Peyer's patch (tissue), 4 donors: ENCODE measurements at regions not wholly inside any gene's neighbourhood (a gene's known extent, or its start where the extent isn't known, plus 50 kb on each side); places are given as distances from the start of the nearest gene placed in this dataset.

ENCODE experiments used
- CTCF ChIP-seq, 6 experiments: fragments of 450-650 bp in 4 of 6; fragments of 200-600 bp in 2 of 6; sonication (generic) in 1 of 6; IDR thresholded peaks; one replicate each; pipeline ENCODE4 v1.5.1; 2017 to 2019; ENCODE audit warnings: antibody characterized with exemption in 6 of 6, mild to moderate bottlenecking in 3 of 6, moderate library complexity in 1 of 6
- POLR2A ChIP-seq, 2 donors: fragments of 450-650 bp; IDR thresholded peaks; one replicate each; pipeline ENCODE4 v1.5.1; 2017; ENCODE audit warnings: antibody characterized with exemption in 2 of 2, mild to moderate bottlenecking in 2 of 2, moderate library complexity in 2 of 2

- TF ChIP-seq POLR2A (IDR thresholded peaks at IDR 0.05) (no peak), CTCF (IDR thresholded peaks at IDR 0.05) (no peak)
Measured at GRCh38 chr12:46470975-46471374, 98.4 kb upstream of the SLC38A2 start.
